OCI-LY1 (cell line): ENCODE measurements at regions not wholly inside any gene's neighbourhood (a gene's known extent, or its start where the extent isn't known, plus 50 kb on each side); places are given as distances from the start of the nearest gene placed in this dataset.

ENCODE experiments used
- EZH2 ChIP-seq: fragments of 200-600 bp; sonication (generic), shearing (Covaris generic); IDR thresholded peaks from 2 replicates; pipeline ENCODE4 v1.8.0; 2017; ENCODE audit warnings: borderline replicate concordance, mixed run types, mild to moderate bottlenecking, antibody characterized with exemption, low read length, moderate library complexity, mixed read lengths
- TF ChIP-seq, protein P1 (sequence below): fragments of 200-600 bp; sonication (generic), shearing (Covaris generic); IDR thresholded peaks from 2 replicates; pipeline ENCODE4 v1.5.1; 2017; ENCODE audit warnings: mild to moderate bottlenecking, antibody characterized with exemption, low read length, moderate library complexity, mixed read lengths

DNA sequence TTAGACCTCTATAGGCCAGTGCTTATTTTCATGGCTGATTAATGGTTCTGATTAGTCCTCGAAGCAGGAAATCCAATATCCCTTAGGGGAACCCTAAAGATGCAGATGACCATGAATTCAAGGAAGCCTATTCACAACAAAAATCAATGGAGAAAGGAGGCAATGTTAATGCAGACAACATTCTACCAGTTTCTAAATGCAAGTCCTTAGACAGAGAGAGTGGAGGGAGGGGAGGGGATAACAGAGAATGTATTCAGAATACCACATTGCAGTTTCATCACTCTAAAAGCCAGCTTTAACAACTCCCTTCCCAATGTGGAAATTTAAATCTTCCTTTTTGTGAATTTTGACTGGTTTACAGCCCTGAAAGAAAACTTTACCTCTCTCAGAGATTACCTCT lies 87.1 kb upstream of the POU3F2 start:
- TF ChIP-seq, protein P1, sequence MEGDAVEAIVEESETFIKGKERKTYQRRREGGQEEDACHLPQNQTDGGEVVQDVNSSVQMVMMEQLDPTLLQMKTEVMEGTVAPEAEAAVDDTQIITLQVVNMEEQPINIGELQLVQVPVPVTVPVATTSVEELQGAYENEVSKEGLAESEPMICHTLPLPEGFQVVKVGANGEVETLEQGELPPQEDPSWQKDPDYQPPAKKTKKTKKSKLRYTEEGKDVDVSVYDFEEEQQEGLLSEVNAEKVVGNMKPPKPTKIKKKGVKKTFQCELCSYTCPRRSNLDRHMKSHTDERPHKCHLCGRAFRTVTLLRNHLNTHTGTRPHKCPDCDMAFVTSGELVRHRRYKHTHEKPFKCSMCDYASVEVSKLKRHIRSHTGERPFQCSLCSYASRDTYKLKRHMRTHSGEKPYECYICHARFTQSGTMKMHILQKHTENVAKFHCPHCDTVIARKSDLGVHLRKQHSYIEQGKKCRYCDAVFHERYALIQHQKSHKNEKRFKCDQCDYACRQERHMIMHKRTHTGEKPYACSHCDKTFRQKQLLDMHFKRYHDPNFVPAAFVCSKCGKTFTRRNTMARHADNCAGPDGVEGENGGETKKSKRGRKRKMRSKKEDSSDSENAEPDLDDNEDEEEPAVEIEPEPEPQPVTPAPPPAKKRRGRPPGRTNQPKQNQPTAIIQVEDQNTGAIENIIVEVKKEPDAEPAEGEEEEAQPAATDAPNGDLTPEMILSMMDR = no peak
- no peak for TF ChIP-seq EZH2
